HFFc6 (cell line): ENCODE measurements at regions not wholly inside any gene's neighbourhood (a gene's known extent, or its start where the extent isn't known, plus 50 kb on each side); places are given as distances from the start of the nearest gene placed in this dataset.

Source experiments
- DNase-seq: peaks from one replicate; pipeline ENCODE4 v3.0.0-alpha.2; 2018
- H3K27ac Mint-ChIP-seq: 2 replicates; pipeline ENCODE4 v1.8.0; 2020; ENCODE audit warnings: mild to moderate bottlenecking, mixed read lengths
- H3K27me3 Mint-ChIP-seq: 2 replicates; pipeline ENCODE4 v1.8.0; 2021; ENCODE audit warnings: mild to moderate bottlenecking, moderate library complexity, mixed read lengths; ENCODE audit not compliant: insufficient read depth
- H3K36me3 Mint-ChIP-seq: 2 replicates; pipeline ENCODE4 v1.8.0; 2021; ENCODE audit warnings: low read depth, mixed read lengths
- H3K4me1 Mint-ChIP-seq: 2 replicates; pipeline ENCODE4 v1.8.0; 2020; ENCODE audit warnings: low read depth, mixed read lengths
- H3K4me3 Mint-ChIP-seq: 2 replicates; pipeline ENCODE4 v1.8.0; 2020; ENCODE audit warnings: mild to moderate bottlenecking, moderate library complexity, mixed read lengths
- H3K9me3 Mint-ChIP-seq: 2 replicates; pipeline ENCODE4 v1.8.0; 2020; ENCODE audit warnings: mild to moderate bottlenecking, mixed read lengths
- TF ChIP-seq, protein P1 (sequence below): fragments of 200-600 bp; sonication (generic); IDR thresholded peaks from 2 replicates; pipeline ENCODE4 v1.5.0; 2021; ENCODE audit warnings: antibody characterized with exemption, mild to moderate bottlenecking

DNA sequence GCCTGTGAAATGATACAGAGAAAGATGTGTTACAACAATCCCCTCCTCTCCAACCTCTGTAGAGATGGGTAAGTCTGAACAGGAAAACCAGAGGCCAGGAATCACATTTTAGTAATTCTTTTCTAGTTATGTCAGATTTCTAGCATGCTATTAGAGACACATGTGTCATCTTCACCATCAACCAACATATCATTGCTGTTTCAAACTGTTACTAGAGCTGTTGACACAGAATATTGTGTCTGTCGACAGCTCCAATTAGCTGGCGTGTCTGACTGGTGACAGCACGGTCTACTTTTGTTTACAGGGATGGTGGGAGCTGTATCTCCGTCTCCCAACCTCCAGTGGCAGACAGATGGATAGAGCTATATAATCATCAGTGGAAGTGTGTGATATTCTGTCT lies 393.2 kb downstream of the SOX2 start:
- no peaks in the 10 kb centered on the region for H3K36me3 Mint-ChIP-seq
- peaks cover 58% of the 10 kb centered on the region for H3K9me3 Mint-ChIP-seq
- no peaks in the 10 kb centered on the region for H3K27me3 Mint-ChIP-seq
- TF ChIP-seq, protein P1, sequence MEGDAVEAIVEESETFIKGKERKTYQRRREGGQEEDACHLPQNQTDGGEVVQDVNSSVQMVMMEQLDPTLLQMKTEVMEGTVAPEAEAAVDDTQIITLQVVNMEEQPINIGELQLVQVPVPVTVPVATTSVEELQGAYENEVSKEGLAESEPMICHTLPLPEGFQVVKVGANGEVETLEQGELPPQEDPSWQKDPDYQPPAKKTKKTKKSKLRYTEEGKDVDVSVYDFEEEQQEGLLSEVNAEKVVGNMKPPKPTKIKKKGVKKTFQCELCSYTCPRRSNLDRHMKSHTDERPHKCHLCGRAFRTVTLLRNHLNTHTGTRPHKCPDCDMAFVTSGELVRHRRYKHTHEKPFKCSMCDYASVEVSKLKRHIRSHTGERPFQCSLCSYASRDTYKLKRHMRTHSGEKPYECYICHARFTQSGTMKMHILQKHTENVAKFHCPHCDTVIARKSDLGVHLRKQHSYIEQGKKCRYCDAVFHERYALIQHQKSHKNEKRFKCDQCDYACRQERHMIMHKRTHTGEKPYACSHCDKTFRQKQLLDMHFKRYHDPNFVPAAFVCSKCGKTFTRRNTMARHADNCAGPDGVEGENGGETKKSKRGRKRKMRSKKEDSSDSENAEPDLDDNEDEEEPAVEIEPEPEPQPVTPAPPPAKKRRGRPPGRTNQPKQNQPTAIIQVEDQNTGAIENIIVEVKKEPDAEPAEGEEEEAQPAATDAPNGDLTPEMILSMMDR, result no peak
- DNase-seq, result no peak
- H3K27ac Mint-ChIP-seq, result no peak overlapping the region
- H3K4me1 Mint-ChIP-seq, result no peaks in the 10 kb centered on the region
- no peak overlapping the region for H3K4me3 Mint-ChIP-seq

- H3K36me3 Mint-ChIP-seq, result peaks cover 4% of the 10 kb centered on the region; the same call in 1 of the 2 replicates
- no peaks in the 10 kb centered on the region for H3K4me1 Mint-ChIP-seq
- H3K27ac Mint-ChIP-seq, result no peak overlapping the region
- H3K9me3 Mint-ChIP-seq, result peaks cover 61% of the 10 kb centered on the region
- no peaks in the 10 kb centered on the region for H3K27me3 Mint-ChIP-seq
- DNase-seq, result no peak
- no peak overlapping the region for H3K4me3 Mint-ChIP-seq
- TF ChIP-seq, protein P1, result no peak
Observed at GRCh38 chr3:182105875-182106274, 394.1 kb downstream of the SOX2 start.

DNA sequence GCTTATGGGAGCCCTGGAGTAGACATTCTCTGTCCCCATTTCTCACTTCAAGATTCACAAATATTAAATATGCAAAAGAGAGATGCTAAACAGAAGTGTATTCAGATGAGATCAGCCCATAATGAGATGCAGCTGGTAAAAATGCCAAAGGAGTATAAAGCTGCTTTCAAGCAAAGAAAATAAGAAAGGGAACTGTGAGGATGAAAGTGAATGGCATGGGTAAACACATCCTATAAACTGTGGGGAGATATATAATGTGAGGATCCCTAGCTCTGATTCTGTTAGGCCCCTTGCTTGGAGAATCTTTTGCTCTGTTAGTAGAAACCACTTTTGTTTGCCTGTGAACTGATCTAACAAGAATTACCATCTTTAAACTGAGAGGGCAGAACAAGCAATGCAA lies 396.6 kb downstream of the SOX2 start:
- Mint-ChIP-seq H3K4me1 (no peaks in the 10 kb centered on the region), H3K27ac (no peak overlapping the region), H3K4me3 (no peak overlapping the region), H3K27me3 (no peaks in the 10 kb centered on the region), H3K9me3 (peaks cover 52% of the 10 kb centered on the region), H3K36me3 (peaks cover 4% of the 10 kb centered on the region; the same call in 1 of the 2 replicates)
- DNase-seq, result no peak
- TF ChIP-seq, protein P1, result no peak

GRCh38 chr3:182111967-182112366 lies 400.2 kb downstream of the SOX2 start:
- H3K4me3 Mint-ChIP-seq, result no peak overlapping the region
- no peaks in the 10 kb centered on the region for H3K4me1 Mint-ChIP-seq
- H3K27me3 Mint-ChIP-seq, result no peaks in the 10 kb centered on the region
- no peak overlapping the region for H3K27ac Mint-ChIP-seq
- TF ChIP-seq, protein P1, result no peak
- peaks cover 4% of the 10 kb centered on the region; the same call in 1 of the 2 replicates for H3K36me3 Mint-ChIP-seq
- DNase-seq, result no peak
- H3K9me3 Mint-ChIP-seq, result peaks cover 41% of the 10 kb centered on the region

DNA sequence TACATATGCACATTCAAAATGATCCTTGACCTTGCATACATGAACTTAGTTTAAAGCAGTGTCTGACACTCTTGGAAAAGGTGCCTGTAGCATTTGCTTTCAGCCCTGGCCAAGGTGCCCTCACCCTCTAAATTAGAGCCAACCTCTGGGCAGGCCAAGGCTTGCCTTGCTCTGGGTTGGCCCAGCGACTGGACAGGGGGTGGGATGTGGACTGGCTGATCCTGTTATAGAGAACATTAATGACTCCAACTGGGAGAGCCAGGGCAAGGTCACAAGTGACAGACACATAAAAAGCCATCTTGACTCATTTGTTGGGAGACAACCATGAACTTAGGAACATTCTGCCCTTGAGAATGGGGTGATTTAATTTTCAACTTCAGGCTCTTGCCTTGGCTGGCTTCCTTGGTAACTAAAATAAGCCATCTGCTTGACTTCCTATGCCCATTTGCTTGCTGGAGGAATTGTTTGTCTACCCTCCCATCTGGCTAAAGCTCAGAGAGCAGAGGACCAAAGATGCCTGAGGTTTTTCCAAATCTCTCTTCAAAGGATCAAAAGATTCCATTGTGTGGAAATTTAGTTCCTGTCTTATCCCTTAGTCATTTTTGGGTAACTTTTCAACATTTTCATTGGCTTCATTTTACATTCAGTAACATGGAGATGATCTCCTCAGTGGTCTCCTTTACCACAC lies 403.7 kb downstream of the SOX2 start:
- TF ChIP-seq, protein P1, result no peak
- Mint-ChIP-seq H3K4me1 (no peaks in the 10 kb centered on the region), H3K4me3 (no peak overlapping the region), H3K9me3 (peaks cover 25% of the 10 kb centered on the region), H3K27me3 (no peaks in the 10 kb centered on the region), H3K27ac (no peak overlapping the region), H3K36me3 (peaks cover 3% of the 10 kb centered on the region; the same call in 1 of the 2 replicates)
- DNase-seq, result no peak
